NOMO-1 treated with DMSO at 0.1 percent for 48 hours (cell line): ENCODE measurements at regions not wholly inside any gene's neighbourhood (a gene's known extent, or its start where the extent isn't known, plus 50 kb on each side); places are given as distances from the start of the nearest gene placed in this dataset.
"Not testable (repeated sequence)": the region's sequence is repeated elsewhere in the genome, so short reads cannot be mapped to it uniquely, and the experiment has no call there.

ENCODE experiments used
- DNase-seq: peaks from one replicate; lab custom pipeline; 2025; ENCODE audit not compliant: unreplicated experiment; lab: John Stamatoyannopoulos, UW

DNA sequence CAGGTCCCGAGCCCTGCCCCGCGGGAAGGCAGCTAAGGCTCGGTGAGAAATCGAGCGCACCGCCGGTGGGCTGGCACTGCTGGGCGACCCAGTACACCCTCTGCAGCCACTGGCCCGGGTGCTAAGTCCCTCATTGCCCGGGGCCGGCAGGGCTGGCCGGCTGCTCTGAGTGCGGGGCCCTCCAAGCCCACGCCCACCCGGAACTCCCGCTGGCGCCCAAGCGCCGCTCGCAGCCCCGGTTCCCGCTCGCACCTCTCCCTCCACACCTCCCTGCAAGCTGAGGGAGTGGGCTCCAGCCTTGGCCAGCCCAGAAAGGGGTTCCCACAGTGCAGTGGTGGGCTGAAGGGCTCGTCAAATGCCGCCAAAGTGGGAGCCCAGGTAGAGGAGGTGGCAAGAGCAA, 63.2 kb upstream of the IER3 start:
- not testable (repeated sequence) for DNase-seq

DNA sequence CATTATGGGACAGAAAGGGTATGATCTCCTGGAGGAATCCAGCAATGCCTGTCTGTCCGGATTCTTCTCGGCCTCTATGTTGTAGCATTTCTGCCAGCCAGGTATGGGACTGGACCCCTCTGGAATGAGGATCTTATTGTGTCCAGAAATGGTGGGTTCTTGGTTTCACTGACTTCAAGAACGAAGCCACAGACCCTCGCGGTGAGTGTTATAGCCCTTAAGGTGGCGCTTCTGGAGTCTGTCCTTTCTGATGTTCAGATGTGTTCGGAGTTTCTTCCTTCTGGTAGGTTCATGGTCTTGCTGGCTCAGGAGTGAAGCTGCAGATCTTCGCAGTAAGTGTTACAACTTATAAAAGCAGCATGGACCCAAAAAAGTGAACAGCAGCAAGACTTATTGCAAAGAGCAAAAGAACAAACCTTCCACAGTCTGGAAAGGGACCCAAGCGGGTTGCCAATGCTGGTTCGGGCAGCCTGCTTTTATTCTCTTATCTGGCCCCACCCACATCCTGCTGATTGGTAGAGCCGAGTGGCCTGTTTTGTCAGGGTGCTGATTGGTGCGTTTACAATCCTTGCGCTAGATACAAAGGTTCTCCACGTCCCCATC, 62.3 kb upstream of the IER3 start:
- no peak for DNase-seq

DNA sequence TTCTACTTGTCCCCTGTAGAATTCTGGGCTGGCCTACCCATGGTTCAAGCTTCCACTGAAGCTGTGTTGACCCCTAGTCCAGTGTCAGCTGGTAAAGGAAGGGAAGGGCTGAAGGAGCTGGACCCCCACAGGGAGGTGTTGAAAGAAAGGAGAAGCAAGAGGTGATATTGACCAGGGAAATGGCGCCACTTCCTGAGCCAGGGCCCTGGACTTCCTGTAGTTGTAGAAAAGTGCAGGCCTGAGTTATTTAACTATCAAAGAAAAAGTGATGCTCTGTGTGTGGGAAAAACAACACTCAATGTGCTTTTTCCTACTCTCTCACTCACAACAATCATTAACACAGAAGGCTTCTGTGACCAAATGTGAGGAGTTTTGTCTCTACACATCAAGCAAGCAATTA, 60.0 kb upstream of the IER3 start:
- no peak for DNase-seq

DNA sequence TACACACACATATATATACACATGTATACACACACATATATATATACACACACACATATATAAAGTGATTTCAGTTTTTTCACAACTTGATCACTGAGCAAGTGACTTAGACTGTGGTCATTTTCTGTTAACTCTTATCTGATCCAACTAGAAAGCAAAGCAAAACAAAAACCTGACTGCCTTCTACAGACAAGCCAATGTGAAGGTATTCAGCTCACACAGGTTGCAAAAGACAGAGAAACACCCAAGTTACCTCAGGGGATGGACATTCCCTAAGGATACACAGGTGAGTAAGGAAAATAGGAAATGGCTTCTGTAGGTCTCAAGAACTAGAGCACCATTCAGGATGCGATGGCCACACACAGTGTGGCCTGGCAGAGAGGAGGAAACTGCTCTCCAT, 58.4 kb upstream of the IER3 start:
- DNase-seq: no peak

DNA sequence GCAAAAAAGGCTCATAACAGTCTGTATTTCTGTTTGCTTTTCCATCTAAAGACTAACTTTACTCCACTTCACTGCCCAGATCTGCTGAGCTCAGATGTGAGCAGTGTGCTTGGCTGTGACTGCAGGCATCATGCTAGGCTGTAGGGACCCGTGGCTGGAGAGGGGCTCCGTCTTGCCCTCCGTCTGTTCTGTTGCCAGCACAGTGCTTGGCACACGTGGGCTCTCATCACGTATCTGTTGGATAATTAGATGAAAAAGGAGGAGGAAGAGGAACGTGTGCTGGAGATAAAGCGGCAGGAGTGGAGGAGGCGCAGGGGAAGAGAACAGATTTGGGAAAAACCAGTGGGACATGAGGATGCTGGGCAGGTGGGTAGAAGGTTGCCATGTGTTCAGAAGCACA, 57.6 kb upstream of the IER3 start:
- no peak for DNase-seq

DNA sequence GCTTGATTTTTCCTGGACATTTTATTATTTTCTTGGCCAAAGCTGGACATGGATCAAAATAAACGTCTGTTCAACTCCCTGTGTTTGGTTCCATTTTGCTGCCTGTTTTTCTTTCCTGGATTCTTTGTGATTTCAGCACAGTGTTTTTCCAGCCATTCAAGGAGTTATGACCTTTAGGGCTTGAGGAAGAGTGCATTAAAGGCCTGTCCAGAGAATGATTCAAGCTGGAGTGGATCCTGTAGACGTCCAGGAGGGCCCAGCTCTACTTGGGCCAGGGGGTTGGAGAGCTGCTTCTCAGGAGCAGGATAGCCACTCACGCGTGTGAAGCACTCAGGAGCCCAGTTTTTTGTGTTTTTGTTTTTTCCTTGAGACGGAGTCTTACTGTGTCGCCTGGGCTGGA, 56.5 kb upstream of the IER3 start:
- no peak for DNase-seq

DNA sequence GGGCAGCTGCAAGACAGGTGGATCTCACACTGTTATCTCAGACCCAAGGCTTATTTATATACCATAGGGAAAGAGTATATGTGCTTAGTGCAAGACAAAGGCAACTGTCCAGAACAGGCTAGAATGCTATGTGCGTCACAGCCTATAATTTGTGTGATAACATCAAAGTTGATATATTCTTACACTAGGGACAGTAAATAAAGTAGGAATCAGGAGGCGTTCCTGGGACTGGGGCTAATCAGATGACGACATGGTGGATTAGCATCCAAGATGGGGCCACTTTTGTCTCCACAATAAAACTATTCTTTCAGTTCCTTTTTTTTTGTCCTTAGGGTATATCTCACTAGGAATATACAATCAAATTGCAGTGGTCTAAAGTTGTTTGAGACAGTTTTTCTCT, 54.9 kb upstream of the IER3 start:
- DNase-seq: peak; percentile 43

DNA sequence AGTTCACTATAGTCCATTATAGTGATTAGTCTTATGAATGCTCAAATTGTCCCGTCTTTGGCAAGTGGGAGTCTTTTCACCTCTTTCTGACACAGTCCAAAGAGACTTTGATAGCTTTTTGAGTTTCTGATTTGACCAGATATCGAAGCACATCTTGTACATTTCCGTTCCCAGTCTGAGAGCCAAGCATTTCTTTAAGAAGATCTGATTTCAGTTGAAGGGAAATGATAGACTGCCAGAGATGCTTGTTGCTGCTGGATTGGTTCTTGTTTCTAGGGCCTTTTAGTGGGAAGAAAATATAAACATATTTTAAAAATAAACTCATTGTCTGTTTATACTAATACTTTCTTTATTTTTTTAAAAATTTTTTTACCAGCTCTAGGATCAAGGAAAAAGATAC, 54.1 kb upstream of the IER3 start:
- no peak for DNase-seq

DNA sequence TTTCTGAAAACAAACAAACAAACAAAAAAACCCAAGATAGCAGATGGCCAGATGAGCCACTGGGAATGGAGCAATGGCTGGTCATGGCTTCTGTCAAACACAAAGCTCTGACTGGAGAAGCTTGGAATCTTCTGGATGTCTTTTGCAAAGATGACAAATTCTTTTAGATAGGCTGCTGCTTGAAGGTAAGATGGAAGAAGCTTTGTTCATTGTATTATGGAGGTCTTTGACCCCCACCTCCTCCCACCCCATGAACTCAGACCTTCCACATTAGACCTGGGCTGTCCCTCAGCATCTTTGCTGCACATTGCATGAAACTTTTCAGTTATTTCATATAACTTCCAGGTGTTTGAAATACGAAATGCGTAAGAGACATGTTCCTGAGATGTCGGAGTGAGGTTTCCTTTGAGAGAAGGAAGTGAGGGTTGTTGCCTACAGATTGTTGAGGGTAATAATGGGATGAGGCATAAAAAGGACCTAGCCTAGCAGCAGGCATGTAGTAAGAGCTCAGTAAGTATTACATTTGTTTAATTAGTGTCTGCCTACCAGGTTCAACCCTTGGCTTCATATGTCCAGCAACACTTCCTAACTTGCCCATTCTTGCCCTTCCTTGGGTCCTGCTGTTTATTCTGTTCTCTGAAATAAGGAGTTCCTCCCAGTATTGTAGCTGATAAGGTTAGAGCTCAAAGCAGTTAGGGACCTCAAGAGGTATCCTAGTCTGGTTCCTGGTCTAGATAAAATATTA, 51.4 kb upstream of the IER3 start:
- DNase-seq: no peak
